GM12864 (cell line): ENCODE measurements at regions not wholly inside any gene's neighbourhood (a gene's known extent, or its start where the extent isn't known, plus 50 kb on each side); places are given as distances from the start of the nearest gene placed in this dataset.

Experiments used
- DNase-seq: peaks from one replicate; pipeline ENCODE4 v3.0.0-alpha.2; 2011; ENCODE audit warnings: low read depth
- H3K4me3 ChIP-seq: 2 replicates; pipeline ENCODE4 v1.5.1; 2011; ENCODE audit warnings: mild to moderate bottlenecking, low read depth, low read length, control low read depth
- TF ChIP-seq, protein P1 (sequence below): IDR thresholded peaks from 2 replicates; pipeline ENCODE4 v1.5.1; 2011; ENCODE audit warnings: low read depth, mild to moderate bottlenecking, moderate library complexity, low read length, control low read depth, inconsistent platforms; ENCODE audit errors: missing control alignments

DNA sequence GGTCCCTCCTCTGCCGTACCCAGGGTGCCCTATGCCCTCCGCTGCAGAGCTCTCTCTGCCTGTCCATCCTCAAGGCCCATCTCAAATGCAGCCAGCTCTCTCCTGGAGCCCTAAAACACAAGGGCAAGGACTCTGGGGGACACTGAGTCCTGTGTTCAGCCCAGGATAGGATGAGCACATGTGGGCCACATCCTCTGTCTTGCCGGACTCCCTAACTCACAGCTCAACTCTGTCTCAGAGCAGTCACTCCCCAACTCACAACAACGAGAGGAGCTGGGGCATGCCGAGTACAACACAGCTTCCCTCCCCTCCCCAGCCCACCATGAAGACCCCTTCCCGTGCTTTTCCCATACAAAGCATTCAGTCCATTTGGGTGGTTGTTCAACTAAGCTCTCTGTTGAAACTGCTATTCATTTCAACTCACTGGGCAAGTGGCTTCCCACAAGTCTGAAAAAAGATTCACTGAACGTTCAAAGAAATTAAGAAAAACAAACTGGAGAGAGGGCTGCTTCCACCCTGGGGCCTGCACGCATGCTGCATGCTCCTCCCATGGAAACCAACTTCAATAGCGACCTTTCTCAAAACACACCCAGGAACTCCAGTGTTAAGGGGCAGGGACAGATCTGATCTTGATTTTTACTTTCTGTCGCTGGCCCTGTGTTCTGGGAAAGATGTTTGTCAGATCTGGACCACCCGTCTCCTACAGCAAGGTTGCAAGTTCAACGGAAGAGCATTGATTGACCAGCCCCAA lies 124.3 kb upstream of the IGF1R start:
- no peak for DNase-seq
- TF ChIP-seq, protein P1, sequence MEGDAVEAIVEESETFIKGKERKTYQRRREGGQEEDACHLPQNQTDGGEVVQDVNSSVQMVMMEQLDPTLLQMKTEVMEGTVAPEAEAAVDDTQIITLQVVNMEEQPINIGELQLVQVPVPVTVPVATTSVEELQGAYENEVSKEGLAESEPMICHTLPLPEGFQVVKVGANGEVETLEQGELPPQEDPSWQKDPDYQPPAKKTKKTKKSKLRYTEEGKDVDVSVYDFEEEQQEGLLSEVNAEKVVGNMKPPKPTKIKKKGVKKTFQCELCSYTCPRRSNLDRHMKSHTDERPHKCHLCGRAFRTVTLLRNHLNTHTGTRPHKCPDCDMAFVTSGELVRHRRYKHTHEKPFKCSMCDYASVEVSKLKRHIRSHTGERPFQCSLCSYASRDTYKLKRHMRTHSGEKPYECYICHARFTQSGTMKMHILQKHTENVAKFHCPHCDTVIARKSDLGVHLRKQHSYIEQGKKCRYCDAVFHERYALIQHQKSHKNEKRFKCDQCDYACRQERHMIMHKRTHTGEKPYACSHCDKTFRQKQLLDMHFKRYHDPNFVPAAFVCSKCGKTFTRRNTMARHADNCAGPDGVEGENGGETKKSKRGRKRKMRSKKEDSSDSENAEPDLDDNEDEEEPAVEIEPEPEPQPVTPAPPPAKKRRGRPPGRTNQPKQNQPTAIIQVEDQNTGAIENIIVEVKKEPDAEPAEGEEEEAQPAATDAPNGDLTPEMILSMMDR, result no peak
- H3K4me3 ChIP-seq, result no peak overlapping the region

DNA sequence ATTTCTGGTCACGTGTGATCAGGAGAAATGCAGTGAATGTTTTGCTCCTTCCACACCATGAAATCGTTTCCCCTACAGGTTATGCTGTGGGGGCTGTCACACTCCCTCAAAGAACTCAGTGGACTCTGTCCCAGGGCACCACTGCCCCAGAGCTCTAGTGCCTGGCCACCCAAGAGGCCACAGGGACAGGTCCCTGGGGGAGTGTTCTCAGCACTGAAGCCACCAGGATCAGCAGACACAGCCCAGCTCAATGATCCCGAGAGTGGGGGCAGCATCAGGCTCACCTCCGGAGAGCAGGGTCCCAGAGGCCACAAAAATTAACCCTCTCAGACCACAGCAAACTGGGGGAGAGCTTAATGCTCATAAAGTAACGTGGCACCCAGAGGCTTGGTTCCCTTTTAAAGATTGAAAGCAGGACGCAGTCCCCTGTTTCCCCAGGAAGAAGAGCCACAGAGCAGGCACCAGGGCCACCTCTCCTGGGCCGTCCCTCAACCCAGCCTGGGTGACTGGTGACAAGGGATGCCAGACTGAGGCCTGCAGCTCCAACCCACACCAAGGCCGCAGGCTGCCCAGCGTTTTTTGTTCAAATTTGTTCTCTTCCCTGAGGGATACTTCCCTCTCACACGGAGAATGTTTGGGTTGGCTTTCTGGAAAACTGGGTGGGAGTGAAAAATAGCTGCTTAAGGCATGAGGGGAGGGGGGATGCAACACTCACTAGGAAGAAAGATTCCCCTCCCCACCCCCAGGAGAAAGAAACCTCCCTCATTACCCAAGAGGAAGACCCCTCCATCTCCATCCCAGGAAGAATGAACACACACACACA lies 123.3 kb upstream of the IGF1R start:
- H3K4me3 ChIP-seq, result no peak overlapping the region
- TF ChIP-seq, protein P1, result no peak
- no peak for DNase-seq

DNA sequence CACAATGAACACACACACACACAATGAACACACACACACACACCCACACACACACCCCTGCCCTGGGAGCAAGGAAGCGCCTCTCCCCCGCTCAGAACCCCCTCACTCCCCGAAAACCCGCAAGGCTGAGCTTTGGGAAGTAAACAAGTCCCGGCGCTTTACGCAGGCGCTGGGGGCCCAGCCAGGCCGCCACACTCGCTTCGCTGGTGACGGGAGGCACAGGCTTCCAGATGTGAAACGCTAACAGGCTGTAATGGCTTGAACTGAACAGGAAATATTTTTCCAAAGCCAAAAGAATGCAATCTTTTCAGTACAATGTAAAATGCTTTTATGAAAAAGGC lies 122.7 kb upstream of the IGF1R start:
- DNase-seq, result no peak
- H3K4me3 ChIP-seq, result no peak overlapping the region
- TF ChIP-seq, protein P1, result no peak

DNA sequence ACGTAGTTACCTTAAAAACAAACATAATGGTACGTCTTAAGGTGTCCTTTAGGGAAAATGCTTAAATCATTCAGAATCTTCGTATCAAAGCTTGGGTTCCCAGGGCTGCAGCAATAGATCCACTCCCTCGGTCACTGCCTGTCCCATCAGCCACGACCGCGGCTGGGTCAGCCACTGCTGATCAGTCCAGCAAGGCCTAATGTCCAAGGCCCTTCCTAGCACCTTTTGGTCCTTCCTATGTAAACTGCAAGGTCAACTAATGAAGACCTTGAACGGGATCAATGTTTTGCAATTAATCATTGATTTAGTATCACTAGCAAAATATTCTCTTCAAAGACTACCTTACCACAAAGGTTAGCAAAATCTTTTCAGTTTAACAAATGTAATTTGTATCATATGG lies 122.2 kb upstream of the IGF1R start:
- no peak for DNase-seq
- TF ChIP-seq, protein P1, result no peak
- no peak overlapping the region for H3K4me3 ChIP-seq

DNA sequence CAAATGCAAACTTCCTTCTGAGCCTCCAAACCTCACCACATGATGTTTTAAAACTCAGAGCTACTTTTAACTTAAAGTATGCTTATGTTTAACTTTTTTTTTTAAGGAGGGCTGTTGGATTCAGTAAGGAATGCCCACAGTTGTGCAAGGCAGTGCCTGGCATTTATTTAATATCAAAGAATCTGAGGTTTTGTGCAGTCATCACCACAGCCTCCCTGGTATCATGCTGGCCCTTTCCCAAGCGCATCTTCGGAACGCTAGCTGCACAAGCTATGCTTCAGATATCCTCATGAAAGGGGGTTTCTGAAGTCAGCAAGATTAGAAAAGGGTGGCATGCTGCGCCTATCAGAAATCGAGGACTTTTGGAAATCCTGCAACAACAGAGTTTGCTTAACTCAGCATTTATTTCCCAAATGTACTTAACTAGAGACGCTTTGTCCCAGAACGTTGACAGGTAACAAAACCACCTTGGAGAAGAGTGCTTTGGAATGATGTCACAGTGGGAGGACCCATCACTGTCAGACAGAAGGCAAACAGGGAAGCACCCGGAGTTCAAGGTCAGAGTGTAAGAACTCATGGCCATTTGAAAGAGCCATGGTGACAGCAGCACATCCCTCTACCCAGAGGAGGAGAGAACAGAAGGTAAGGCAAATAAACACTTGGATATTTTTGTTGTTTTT lies 120.2 kb upstream of the IGF1R start:
- no peak for DNase-seq
- TF ChIP-seq, protein P1, result no peak
- H3K4me3 ChIP-seq, result no peak overlapping the region

DNA sequence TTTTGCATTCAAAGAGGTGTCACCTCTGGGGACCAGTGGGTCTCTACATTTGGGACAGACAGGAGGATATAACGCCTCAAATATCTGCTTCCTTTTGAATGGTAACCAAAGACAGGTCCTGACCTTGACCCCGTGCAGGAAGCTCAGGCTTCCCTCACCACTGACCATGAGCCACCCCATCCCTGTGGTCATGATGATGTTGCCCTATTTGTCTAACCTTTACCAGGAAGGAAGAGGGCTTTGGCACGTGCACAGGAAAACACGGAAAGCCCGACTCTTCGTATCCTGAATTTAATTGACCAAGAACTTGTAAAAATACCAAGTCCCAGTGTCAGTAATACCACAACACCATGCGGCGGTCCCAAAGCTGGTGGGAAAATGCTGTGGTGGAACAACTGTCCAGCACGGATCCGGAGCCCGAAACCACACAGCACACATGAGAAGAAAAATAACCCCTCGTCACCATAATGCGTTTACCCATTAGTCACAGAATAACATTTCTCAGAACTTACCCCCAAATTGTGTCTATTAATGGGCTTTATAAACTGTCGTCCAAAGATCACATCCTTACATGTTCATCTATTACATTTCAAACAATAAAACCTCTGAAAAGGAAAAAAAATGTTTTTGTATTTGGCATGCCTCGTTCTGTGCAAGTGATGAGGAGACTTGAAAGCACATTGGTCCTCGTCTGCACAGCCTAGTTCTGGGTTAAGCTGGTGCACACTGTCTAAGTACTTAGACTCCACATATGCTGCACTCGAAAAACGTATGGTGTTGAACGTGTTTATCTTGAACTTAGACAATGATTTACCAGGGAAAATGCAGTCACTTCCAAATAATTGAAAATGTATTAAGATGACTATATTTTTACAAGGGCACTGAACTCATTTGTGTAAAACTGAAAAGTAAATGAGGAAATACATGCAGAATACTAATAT lies 118.9 kb upstream of the IGF1R start:
- TF ChIP-seq, protein P1, result no peak
- no peak for DNase-seq

More for the DNA sequence above, 118.9 kb upstream of the IGF1R start:
- no peak overlapping the region for H3K4me3 ChIP-seq
